ENCODE measurements at regions not wholly inside any gene's neighbourhood (a gene's known extent, or its start where the extent isn't known, plus 50 kb on each side); places are given as distances from the start of the nearest gene placed in this dataset.

DNA sequence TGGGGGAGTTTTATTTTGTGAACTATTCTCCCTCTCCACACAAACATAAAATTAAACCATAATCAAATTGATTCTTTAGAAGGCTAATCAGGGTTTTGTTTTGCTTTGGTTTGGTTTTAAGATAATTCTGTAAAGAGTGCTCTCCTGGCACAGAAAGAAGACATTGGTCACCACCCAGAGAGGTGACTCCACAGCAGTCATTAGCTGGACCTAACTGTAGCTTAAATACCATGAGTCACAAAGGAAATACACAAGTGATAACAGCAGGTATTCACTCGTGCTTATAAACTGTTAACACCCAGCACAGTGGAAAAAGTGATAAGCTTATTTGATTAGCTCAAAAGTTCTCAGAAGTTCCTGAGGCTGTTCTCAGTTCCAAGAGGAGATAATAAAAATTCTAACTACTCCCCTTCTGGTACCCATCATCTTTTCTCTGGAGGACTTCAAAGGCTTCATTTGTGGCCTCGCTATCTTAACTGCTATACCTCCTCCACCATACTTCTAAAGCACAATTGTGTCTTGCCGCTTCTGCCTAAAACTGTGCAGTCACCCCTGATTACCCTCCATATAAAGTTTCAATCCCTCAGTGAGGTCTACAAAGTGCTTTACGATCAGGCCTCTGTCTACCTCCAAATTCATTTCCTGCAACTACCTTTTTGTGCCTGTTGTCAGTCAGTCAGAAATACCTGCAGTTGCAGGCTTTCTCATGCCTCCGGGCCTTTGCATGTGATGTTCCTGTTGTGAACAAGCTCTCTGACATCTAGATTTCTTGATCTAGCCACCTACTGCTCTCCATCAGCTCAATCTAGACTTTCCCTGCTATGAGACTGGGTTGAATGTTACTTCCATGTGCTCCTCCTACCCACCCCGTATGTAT is 201.1 kb downstream of the SAMD5 start:
- H3K36me3 ChIP-seq (ENCODE audit: control insufficient read depth, insufficient read depth, low read length), result no peaks in the 10 kb centered on the region
- TF ChIP-seq, protein P1, sequence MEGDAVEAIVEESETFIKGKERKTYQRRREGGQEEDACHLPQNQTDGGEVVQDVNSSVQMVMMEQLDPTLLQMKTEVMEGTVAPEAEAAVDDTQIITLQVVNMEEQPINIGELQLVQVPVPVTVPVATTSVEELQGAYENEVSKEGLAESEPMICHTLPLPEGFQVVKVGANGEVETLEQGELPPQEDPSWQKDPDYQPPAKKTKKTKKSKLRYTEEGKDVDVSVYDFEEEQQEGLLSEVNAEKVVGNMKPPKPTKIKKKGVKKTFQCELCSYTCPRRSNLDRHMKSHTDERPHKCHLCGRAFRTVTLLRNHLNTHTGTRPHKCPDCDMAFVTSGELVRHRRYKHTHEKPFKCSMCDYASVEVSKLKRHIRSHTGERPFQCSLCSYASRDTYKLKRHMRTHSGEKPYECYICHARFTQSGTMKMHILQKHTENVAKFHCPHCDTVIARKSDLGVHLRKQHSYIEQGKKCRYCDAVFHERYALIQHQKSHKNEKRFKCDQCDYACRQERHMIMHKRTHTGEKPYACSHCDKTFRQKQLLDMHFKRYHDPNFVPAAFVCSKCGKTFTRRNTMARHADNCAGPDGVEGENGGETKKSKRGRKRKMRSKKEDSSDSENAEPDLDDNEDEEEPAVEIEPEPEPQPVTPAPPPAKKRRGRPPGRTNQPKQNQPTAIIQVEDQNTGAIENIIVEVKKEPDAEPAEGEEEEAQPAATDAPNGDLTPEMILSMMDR (IDR thresholded peaks at IDR 0.05; ENCODE audit: insufficient read depth, low read length, severe bottlenecking), result no peak
- H3K4me3 ChIP-seq (ENCODE audit: low read depth, low read length), result no peak overlapping the region
- H3K27me3 ChIP-seq (ENCODE audit: control insufficient read depth, insufficient read depth, low read length), result no peaks in the 10 kb centered on the region
- FAIRE-seq (no peak), DNase-seq (ENCODE audit: low read depth) (peak; percentile 53)

DNA sequence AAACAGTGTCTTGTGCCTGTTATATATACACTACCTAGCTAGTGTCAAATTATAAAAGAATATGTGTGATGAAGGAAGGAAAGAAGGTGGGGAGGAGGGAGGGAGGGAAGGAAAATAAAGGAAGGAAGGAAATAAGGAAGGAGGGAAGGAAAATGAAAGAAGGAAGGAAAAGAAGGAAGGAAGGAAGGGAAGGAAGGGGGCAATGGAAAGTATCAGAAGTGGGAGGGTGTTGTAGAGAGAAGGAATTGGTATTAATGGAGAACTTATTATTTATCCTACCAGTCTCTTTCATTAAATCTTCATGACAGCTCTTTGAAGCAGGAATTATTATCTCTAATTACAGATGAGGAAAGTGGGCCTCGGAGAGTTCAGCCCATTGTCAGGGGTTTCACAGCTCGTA is 202.4 kb downstream of the SAMD5 start:
- no peak for DNase-seq (ENCODE audit: low read depth)
- TF ChIP-seq, protein P1 (IDR thresholded peaks at IDR 0.05; ENCODE audit: insufficient read depth, low read length, severe bottlenecking), result no peak
- no peaks in the 10 kb centered on the region for H3K36me3 ChIP-seq (ENCODE audit: control insufficient read depth, insufficient read depth, low read length)
- no peaks in the 10 kb centered on the region for H3K27me3 ChIP-seq (ENCODE audit: control insufficient read depth, insufficient read depth, low read length)
- no peak overlapping the region for H3K4me3 ChIP-seq (ENCODE audit: low read depth, low read length)
- no peak for FAIRE-seq

GRCh38 chr6:147711476-147711875 is 203.0 kb downstream of the SAMD5 start:
- H3K36me3 ChIP-seq (ENCODE audit: control insufficient read depth, insufficient read depth, low read length), result no peaks in the 10 kb centered on the region
- H3K27me3 ChIP-seq (ENCODE audit: control insufficient read depth, insufficient read depth, low read length), result no peaks in the 10 kb centered on the region
- no peak overlapping the region for H3K4me3 ChIP-seq (ENCODE audit: low read depth, low read length)
- TF ChIP-seq, protein P1 (IDR thresholded peaks at IDR 0.05; ENCODE audit: insufficient read depth, low read length, severe bottlenecking), result no peak
- FAIRE-seq, result no peak
- no peak for DNase-seq (ENCODE audit: low read depth)

- Histone ChIP-seq H3K36me3 (ENCODE audit: control insufficient read depth, insufficient read depth, low read length) (no peaks in the 10 kb centered on the region), H3K4me3 (ENCODE audit: low read depth, low read length) (no peak overlapping the region), H3K27me3 (ENCODE audit: control insufficient read depth, insufficient read depth, low read length) (no peaks in the 10 kb centered on the region)
- DNase-seq (ENCODE audit: low read depth) (no peak), FAIRE-seq (no peak)
- TF ChIP-seq, protein P1 (IDR thresholded peaks at IDR 0.05; ENCODE audit: insufficient read depth, low read length, severe bottlenecking), result no peak
Measured at GRCh38 chr6:147712841-147713240, 204.4 kb downstream of the SAMD5 start.

- no peak for FAIRE-seq
- H3K4me3 ChIP-seq (ENCODE audit: low read depth, low read length), result no peak overlapping the region
- DNase-seq (ENCODE audit: low read depth), result no peak
- TF ChIP-seq, protein P1 (IDR thresholded peaks at IDR 0.05; ENCODE audit: insufficient read depth, low read length, severe bottlenecking), result no peak
- no peaks in the 10 kb centered on the region for H3K27me3 ChIP-seq (ENCODE audit: control insufficient read depth, insufficient read depth, low read length)
- no peaks in the 10 kb centered on the region for H3K36me3 ChIP-seq (ENCODE audit: control insufficient read depth, insufficient read depth, low read length)
Measured at GRCh38 chr6:147715035-147715434, 206.5 kb downstream of the SAMD5 start.

Measured in bronchial epithelial cell (primary cell).